Hepatocyte (in vitro differentiated cells): ENCODE measurements at regions not wholly inside any gene's neighbourhood (a gene's known extent, or its start where the extent isn't known, plus 50 kb on each side); places are given as distances from the start of the nearest gene placed in this dataset.

Source experiments
- DNase-seq: peaks from one replicate; pipeline ENCODE4 v3.0.0-alpha.2; 2016; ENCODE audit warnings: low spot score
- H2AFZ ChIP-seq: fragments of 200-600 bp; sonication (generic); 2 replicates; pipeline ENCODE4 v1.6.0; 2016; ENCODE audit warnings: antibody characterized with exemption, mild to moderate bottlenecking
- H3K27ac ChIP-seq: fragments of 200-600 bp; sonication (generic); 2 replicates; pipeline ENCODE4 v1.5.1; 2016; ENCODE audit warnings: mild to moderate bottlenecking
- H3K27me3 ChIP-seq: fragments of 200-600 bp; sonication (generic); 2 replicates; pipeline ENCODE4 v1.6.1; 2016
- H3K36me3 ChIP-seq: fragments of 200-600 bp; sonication (generic); replicated peaks from 2 replicates; pipeline ENCODE4 v1.5.1; 2016; ENCODE audit warnings: low read depth; ENCODE audit not compliant: insufficient read depth
- H3K4me1 ChIP-seq: fragments of 200-600 bp; sonication (generic); 2 replicates; pipeline ENCODE4 v1.5.1; 2016; ENCODE audit warnings: mild to moderate bottlenecking, moderate library complexity; ENCODE audit not compliant: insufficient read depth
- H3K4me2 ChIP-seq: fragments of 200-600 bp; sonication (generic); 2 replicates; pipeline ENCODE4 v1.6.0; 2016
- H3K4me3 ChIP-seq: fragments of 200-600 bp; sonication (generic); 2 replicates; pipeline ENCODE4 v1.5.1; 2016; ENCODE audit warnings: mild to moderate bottlenecking
- H3K79me2 ChIP-seq: fragments of 200-600 bp; sonication (generic); 2 replicates; pipeline ENCODE4 v1.6.0; 2017; ENCODE audit warnings: mild to moderate bottlenecking
- H3K9me2 ChIP-seq: fragments of 200-600 bp; sonication (generic); replicated peaks from 2 replicates; pipeline ENCODE4 v1.6.0; 2017; ENCODE audit warnings: mild to moderate bottlenecking; ENCODE audit not compliant: insufficient read depth
- H3K9me3 ChIP-seq: fragments of 200-600 bp; sonication (generic); 2 replicates; pipeline ENCODE4 v1.5.1; 2016; ENCODE audit warnings: low read depth, mild to moderate bottlenecking
- H4K20me1 ChIP-seq: fragments of 200-600 bp; sonication (generic); 2 replicates; pipeline ENCODE4 v1.6.0; 2016; ENCODE audit warnings: mild to moderate bottlenecking; ENCODE audit not compliant: insufficient read depth, poor library complexity, severe bottlenecking
- CTCF ChIP-seq: fragments of 200-600 bp; sonication (generic); IDR thresholded peaks from 2 replicates; pipeline ENCODE4 v1.5.1; 2016; ENCODE audit warnings: antibody characterized with exemption, mild to moderate bottlenecking; ENCODE audit not compliant: poor library complexity
- EZH2 ChIP-seq: fragments of 200-600 bp; sonication (generic); IDR thresholded peaks from 2 replicates; pipeline ENCODE4 v1.6.1; 2016; ENCODE audit warnings: antibody characterized with exemption, mild to moderate bottlenecking, borderline replicate concordance
- EZH2phosphoT487 ChIP-seq: fragments of 200-600 bp; sonication (generic); IDR thresholded peaks from one replicate; pipeline ENCODE4 v1.6.1; 2018; ENCODE audit warnings: antibody characterized with exemption, mild to moderate bottlenecking, low read depth, moderate library complexity; ENCODE audit not compliant: unreplicated experiment, severe bottlenecking
- WGBS: methylation state at CpG from one replicate; pipeline ENCODE4 v1.1.6; 2016; ENCODE audit warnings: low lambda C conversion rate; ENCODE audit errors: missing lambda C conversion rate; 5-methylcytosine and 5-hydroxymethylcytosine counted together

GRCh38 chr15:27671819-27672437 is 427.2 kb downstream of the OCA2 start:
- DNase-seq = no peak
- Histone ChIP-seq H4K20me1 (no peaks in the 10 kb centered on the region), H3K4me1 (no peaks in the 10 kb centered on the region), H3K4me3 (no peak overlapping the region), H3K27me3 (no peaks in the 10 kb centered on the region), H3K9me2 (no peaks in the 10 kb centered on the region), H3K9me3 (no peaks in the 10 kb centered on the region), H3K27ac (no peak overlapping the region), H3K4me2 (no peak overlapping the region), H3K36me3 (no peaks in the 10 kb centered on the region), H2AFZ (no peak overlapping the region), H3K79me2 (no peaks in the 10 kb centered on the region)
- WGBS = 83% methylated on average over 13 of the region's 13 CpGs
- TF ChIP-seq EZH2phosphoT487 = no peak
- TF ChIP-seq EZH2 = no peak

GRCh38 chr15:27670486-27671209 is 428.5 kb downstream of the OCA2 start:
- no peak for DNase-seq

GRCh38 chr15:27669641-27670040 is 429.5 kb downstream of the OCA2 start:
- Histone ChIP-seq H4K20me1 (no peaks in the 10 kb centered on the region), H3K4me2 (no peak overlapping the region), H3K79me2 (no peaks in the 10 kb centered on the region), H3K27ac (no peak overlapping the region), H3K36me3 (no peaks in the 10 kb centered on the region), H3K4me1 (no peaks in the 10 kb centered on the region), H3K9me3 (no peaks in the 10 kb centered on the region), H3K9me2 (no peaks in the 10 kb centered on the region), H3K27me3 (no peaks in the 10 kb centered on the region), H3K4me3 (no peak overlapping the region), H2AFZ (no peak overlapping the region)
- no peak for DNase-seq
- WGBS = 95% methylated on average over 10 of the region's 10 CpGs
- TF ChIP-seq EZH2 (no peak), CTCF (no peak), EZH2phosphoT487 (no peak)

More at GRCh38 chr15:27670486-27671209, 428.5 kb downstream of the OCA2 start:
- H3K4me2 ChIP-seq = no peak overlapping the region
- no peak overlapping the region for H2AFZ ChIP-seq
- 70% methylated on average over 11 of the region's 11 CpGs for WGBS
- H3K36me3 ChIP-seq = no peaks in the 10 kb centered on the region
- H3K4me1 ChIP-seq = no peaks in the 10 kb centered on the region
- no peaks in the 10 kb centered on the region for H3K27me3 ChIP-seq
- H3K27ac ChIP-seq = no peak overlapping the region
- H3K79me2 ChIP-seq = no peaks in the 10 kb centered on the region
- no peaks in the 10 kb centered on the region for H3K9me3 ChIP-seq
- H4K20me1 ChIP-seq = no peaks in the 10 kb centered on the region
- no peaks in the 10 kb centered on the region for H3K9me2 ChIP-seq
- TF ChIP-seq CTCF (no peak), EZH2phosphoT487 (no peak), EZH2 (no peak)
- no peak overlapping the region for H3K4me3 ChIP-seq

GRCh38 chr15:27668471-27669220 is 430.5 kb downstream of the OCA2 start:
- Histone ChIP-seq H3K4me1 (no peaks in the 10 kb centered on the region), H3K9me3 (no peaks in the 10 kb centered on the region), H3K9me2 (no peaks in the 10 kb centered on the region), H4K20me1 (no peaks in the 10 kb centered on the region), H3K27ac (no peak overlapping the region), H3K4me3 (no peak overlapping the region), H3K79me2 (no peaks in the 10 kb centered on the region), H3K27me3 (no peaks in the 10 kb centered on the region), H2AFZ (no peak overlapping the region), H3K36me3 (no peaks in the 10 kb centered on the region), H3K4me2 (no peak overlapping the region)
- WGBS = 93% methylated on average over 9 of the region's 9 CpGs
- no peak for DNase-seq
- TF ChIP-seq EZH2 (no peak), CTCF (no peak), EZH2phosphoT487 (no peak)
